GDM1 (cell line): ENCODE measurements at regions not wholly inside any gene's neighbourhood (a gene's known extent, or its start where the extent isn't known, plus 50 kb on each side); places are given as distances from the start of the nearest gene placed in this dataset.

ENCODE experiments used
- DNase-seq: peaks from one replicate; lab custom pipeline; 2025; lab: John Stamatoyannopoulos, UW

GRCh38 chr6:133754298-133754697 is 134.6 kb upstream of the TCF21 start:
- DNase-seq: no peak

- no peak for DNase-seq
These were observed 132.7 kb upstream of the TCF21 start for GRCh38 chr6:133756078-133756695.

GRCh38 chr6:133757335-133757734 is 131.6 kb upstream of the TCF21 start:
- no peak for DNase-seq

GRCh38 chr6:133758815-133759335 is 130.0 kb upstream of the TCF21 start:
- DNase-seq: no peak

- DNase-seq: no peak
These were observed 129.4 kb upstream of the TCF21 start for GRCh38 chr6:133759524-133759923.

- no peak for DNase-seq
These were observed 127.2 kb upstream of the TCF21 start for GRCh38 chr6:133761706-133762105.

GRCh38 chr6:133764008-133764753 is 124.7 kb upstream of the TCF21 start:
- no peak for DNase-seq

- no peak for DNase-seq
These were observed 124.1 kb upstream of the TCF21 start for GRCh38 chr6:133764754-133765208.

GRCh38 chr6:133767357-133767970 is 121.4 kb upstream of the TCF21 start:
- no peak for DNase-seq

GRCh38 chr6:133768656-133769295 is 120.1 kb upstream of the TCF21 start:
- no peak for DNase-seq

- DNase-seq: no peak
These were observed 119.5 kb upstream of the TCF21 start for GRCh38 chr6:133769463-133769862.

GRCh38 chr6:133772567-133772966 is 116.3 kb upstream of the TCF21 start:
- DNase-seq: no peak

GRCh38 chr6:133773776-133774175 is 115.1 kb upstream of the TCF21 start:
- DNase-seq: no peak

GRCh38 chr6:133774356-133774755 is 114.6 kb upstream of the TCF21 start:
- DNase-seq: no peak

GRCh38 chr6:133778414-133779130 is 110.3 kb upstream of the TCF21 start:
- DNase-seq: no peak

- no peak for DNase-seq
These were observed 108.8 kb upstream of the TCF21 start for GRCh38 chr6:133779916-133780695.

GRCh38 chr6:133786016-133786415 is 102.9 kb upstream of the TCF21 start:
- DNase-seq: no peak

GRCh38 chr6:133787122-133787521 is 101.8 kb upstream of the TCF21 start:
- DNase-seq: no peak

- no peak for DNase-seq
These were observed 100.9 kb upstream of the TCF21 start for GRCh38 chr6:133787859-133788505.

- no peak for DNase-seq
These were observed 100.4 kb upstream of the TCF21 start for GRCh38 chr6:133788556-133788955.
